Choroid plexus epithelial cell (primary cell): ENCODE measurements at regions not wholly inside any gene's neighbourhood (a gene's known extent, or its start where the extent isn't known, plus 50 kb on each side); places are given as distances from the start of the nearest gene placed in this dataset.

Experiments used
- DNase-seq: peaks from one replicate; pipeline ENCODE4 v3.0.0-alpha.2; 2010; ENCODE audit warnings: low read depth
- H3K4me3 ChIP-seq: 2 replicates; pipeline ENCODE4 v1.5.1; 2011; ENCODE audit warnings: low read depth, mild to moderate bottlenecking, control low read depth, low read length, moderate library complexity
- TF ChIP-seq, protein P1 (sequence below): conservative IDR thresholded peaks from 2 replicates; pipeline ENCODE4 v1.5.1; 2011; ENCODE audit warnings: low read depth, mild to moderate bottlenecking, control low read depth, inconsistent platforms, low read length, moderate library complexity

DNA sequence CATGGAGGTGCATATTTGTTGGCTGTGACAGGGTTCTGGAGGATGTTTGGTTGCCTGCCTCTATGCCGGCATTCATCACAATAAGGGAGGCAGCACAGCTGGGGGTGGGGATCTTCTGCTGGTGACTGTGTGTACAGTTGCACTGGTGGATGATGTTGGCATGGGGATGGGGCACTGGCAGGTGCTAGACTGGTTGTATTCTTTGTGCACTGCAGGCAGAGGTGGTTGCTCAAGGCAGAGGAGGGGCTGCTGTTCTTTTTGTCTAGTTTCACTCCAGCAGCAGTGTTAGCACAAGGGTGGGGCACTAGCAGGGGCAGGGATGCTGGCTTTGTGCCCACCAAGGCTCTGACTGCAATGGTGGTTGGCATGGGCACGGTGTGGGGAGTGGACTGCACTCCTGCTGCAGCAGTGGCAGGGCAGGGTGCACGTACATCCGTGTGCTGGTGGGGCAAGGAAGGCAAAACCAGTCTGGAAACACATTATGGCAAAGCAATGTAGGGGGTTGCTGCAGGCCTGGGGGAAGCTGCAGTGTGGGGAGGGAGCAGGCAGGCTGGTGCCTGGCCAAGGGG is 69.3 kb downstream of the ISOC1 start:
- no peak for DNase-seq
- H3K4me3 ChIP-seq, result no peak overlapping the region
- TF ChIP-seq, protein P1, sequence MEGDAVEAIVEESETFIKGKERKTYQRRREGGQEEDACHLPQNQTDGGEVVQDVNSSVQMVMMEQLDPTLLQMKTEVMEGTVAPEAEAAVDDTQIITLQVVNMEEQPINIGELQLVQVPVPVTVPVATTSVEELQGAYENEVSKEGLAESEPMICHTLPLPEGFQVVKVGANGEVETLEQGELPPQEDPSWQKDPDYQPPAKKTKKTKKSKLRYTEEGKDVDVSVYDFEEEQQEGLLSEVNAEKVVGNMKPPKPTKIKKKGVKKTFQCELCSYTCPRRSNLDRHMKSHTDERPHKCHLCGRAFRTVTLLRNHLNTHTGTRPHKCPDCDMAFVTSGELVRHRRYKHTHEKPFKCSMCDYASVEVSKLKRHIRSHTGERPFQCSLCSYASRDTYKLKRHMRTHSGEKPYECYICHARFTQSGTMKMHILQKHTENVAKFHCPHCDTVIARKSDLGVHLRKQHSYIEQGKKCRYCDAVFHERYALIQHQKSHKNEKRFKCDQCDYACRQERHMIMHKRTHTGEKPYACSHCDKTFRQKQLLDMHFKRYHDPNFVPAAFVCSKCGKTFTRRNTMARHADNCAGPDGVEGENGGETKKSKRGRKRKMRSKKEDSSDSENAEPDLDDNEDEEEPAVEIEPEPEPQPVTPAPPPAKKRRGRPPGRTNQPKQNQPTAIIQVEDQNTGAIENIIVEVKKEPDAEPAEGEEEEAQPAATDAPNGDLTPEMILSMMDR, result no peak

DNA sequence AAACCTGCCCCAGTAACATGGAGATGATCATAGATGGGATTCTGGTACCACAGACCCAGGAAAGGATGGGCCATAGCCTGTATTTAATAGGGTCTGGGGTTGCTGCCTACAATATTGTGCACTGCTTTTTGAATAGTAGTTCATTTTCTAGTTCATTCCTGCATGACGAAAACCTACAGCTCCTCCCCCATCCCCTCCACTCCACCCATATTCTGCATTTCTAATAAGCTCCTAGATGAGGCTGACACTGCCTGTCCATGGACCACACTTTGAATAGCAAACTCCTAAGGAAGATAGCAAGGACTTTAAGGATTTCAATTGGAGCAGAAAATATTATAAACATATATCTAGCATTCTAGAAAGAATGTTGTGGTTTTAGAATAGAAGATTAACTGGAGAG is 75.5 kb downstream of the ISOC1 start:
- no peak for DNase-seq
- TF ChIP-seq, protein P1, result no peak
- no peak overlapping the region for H3K4me3 ChIP-seq

DNA sequence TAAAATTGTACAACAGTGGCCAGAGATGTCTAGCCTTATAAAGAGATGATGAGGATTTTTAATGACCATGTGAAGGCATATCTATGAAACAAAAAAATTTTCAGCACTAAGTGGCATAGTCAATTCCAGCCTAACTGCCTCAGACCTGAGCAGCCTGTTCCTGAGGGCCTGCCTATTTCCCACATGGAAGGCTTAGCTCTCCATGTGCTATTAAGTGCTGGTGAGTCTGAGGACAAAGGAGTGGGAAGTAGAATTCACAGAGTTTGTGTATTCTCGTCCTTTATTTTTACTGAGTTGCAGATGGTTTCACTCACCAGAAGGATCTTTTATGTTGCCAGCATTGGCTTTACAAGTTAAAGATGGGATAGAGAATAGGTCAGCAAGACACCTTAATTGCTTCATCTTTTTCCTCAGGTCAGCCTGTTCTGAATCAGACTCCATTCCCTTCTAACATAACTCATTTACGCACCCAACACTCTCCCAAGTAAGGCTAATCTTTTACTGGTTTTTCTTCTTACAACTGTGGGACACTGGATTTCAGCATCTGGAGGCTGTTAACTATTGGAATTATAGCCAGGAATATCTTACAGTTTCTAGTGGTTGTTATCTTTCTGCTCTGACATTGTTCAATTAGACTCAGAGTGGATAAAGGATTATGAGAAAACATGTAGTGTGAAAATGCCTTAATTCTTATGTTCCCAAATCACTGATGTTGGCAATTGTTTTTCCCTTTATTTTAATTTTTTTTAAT is 76.8 kb downstream of the ISOC1 start:
- no peak for DNase-seq
- H3K4me3 ChIP-seq, result no peak overlapping the region
- TF ChIP-seq, protein P1, result no peak

DNA sequence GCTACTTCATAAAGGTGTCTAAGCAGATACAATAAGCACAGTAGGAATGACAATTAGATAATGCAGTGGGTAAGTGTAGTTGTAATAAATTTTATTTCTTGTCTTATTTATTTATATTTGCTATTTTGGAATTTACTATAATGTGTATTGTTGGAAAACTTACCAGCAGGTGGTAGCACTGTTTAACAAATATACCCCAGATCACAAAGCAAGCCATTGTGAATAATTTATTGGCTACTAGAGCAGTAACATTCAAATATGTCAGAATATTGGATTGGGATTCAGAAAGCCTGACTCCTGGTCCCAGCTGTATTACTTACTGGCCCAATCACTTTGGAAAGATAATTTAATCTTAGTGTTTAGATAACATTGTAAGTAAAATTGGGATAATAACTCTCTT is 78.0 kb downstream of the ISOC1 start:
- no peak overlapping the region for H3K4me3 ChIP-seq
- TF ChIP-seq, protein P1, result peak; percentile 10
- DNase-seq, result peak; percentile 16

DNA sequence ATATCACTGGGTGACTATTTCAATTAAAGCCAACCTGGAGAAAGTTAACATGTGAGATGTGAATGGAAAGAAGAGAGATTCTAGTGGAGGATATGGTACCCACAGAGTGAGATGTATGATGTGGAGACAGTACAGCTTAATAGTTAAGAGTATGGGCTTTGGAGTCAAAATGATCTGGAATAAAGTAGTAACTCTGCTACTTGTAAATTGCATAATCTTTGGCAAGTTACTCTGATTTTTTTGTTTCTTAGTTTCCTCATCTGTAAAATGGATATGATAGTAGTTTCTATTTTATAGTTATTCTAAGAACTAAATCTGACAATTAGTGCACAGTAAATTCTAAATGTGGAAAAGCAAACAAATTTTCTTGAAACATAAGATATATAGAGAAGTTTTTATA is 79.2 kb downstream of the ISOC1 start:
- no peak overlapping the region for H3K4me3 ChIP-seq
- TF ChIP-seq, protein P1, result no peak

DNA sequence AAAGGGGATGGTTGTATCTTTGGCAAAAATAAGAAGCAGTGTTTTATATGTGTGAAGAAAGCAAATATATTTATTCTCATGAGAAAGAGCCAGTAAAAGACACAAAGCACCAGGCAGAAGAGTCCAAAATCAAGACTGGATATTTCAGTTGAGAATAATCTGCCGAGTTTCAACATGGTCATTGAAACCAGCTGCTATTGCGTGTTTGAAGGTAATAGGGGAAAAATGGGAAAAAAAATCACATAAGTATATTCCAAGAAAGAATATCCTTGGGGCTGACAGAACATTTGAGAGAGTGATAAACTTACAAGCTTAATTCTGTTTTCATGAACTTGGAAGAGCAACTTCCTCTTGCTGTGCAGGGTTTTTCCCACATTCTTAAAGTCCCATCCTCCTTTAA is 79.9 kb downstream of the ISOC1 start:
- TF ChIP-seq, protein P1, result no peak
- no peak for DNase-seq
- H3K4me3 ChIP-seq, result no peak overlapping the region

More for the DNA sequence above, 79.2 kb downstream of the ISOC1 start:
- DNase-seq, result no peak

DNA sequence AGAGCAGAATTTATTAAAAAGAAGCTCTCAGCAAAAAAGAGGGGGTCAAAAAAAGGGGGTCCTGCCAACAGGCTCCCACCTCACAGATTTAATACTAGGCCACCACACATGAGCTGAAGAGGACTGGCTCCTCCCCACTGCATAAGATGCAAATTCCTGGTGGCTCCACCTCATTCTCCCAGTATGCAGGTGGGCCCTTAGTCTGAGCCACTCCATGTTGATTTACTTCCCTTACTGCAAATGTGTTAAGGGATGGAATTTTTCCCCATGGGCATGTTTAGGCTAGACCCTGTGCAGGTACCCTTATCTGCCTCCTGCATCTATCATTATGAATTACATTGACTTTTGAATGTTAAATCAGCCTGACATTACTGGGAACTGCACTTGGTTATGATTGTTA is 82.9 kb downstream of the ISOC1 start:
- DNase-seq, result no peak
- no peak overlapping the region for H3K4me3 ChIP-seq
- TF ChIP-seq, protein P1, result no peak
